Stimulated activated CD4-positive, alpha-beta T cell treated with anti-CD3 and anti-CD28 coated beads, TNF-alpha, amount 100 ng/mL, for 1 hour (primary cell): ENCODE measurements at regions not wholly inside any gene's neighbourhood (a gene's known extent, or its start where the extent isn't known, plus 50 kb on each side); places are given as distances from the start of the nearest gene placed in this dataset.
"Not testable (repeated sequence)": the region's sequence is repeated elsewhere in the genome, so short reads cannot be mapped to it uniquely, and the experiment has no call there.

Source experiments
- DNase-seq, 3 donors: peaks; one replicate each; pipeline ENCODE4 v3.0.0-alpha.2; 2020; ENCODE audit warnings: low read depth in 3 of 3, low spot score in 1 of 3

- no peak for DNase-seq
Measured at GRCh38 chr5:135158982-135159381, 125.0 kb upstream of the PITX1 start.

DNA sequence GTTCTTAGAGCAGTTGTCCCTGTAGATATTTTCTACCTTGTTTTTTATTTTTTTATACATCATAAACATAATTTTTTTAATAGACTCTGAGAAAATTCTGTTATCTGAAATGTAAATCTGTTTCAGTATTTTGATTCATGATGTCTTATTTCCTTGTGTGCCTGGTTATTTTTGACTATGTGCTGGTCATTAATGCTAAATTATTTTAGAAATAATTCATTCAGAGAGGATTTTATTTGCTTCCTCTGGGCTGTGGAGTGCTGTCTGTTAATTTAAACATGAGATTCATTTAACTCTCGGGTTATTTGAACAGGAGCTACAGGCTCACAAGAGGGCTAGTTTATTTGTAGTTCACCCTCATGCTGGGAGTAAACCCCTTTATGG, 124.3 kb upstream of the PITX1 start:
- DNase-seq, result no peak

- DNase-seq, result no peak
Measured at GRCh38 chr5:135157421-135158313, 123.6 kb upstream of the PITX1 start.

- no peak for DNase-seq
Measured at GRCh38 chr5:135156715-135157404, 122.8 kb upstream of the PITX1 start.

DNA sequence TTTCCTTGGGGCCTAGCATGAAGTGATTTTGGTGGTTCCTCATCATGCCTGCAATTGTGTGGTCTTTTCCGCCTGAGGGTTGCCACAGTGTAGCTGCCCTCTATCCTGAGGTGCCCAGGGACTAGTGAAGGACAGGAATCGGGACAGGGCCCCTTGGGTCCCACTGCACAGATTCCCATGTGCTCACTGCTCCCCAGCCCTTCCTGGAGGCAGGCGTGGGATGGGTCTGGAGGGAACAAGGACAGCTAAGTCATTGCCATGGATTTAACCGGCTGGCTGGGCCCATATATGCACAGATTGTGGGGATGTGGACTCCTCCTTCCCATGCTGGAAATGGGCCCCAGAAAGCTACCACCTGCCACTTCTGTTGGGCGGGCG, 122.3 kb upstream of the PITX1 start:
- no peak for DNase-seq

- DNase-seq, result no peak
Measured at GRCh38 chr5:135155616-135156214, 121.7 kb upstream of the PITX1 start.

- no peak for DNase-seq
Measured at GRCh38 chr5:135154961-135155360, 120.9 kb upstream of the PITX1 start.

- no peak for DNase-seq
Measured at GRCh38 chr5:135154197-135154596, 120.2 kb upstream of the PITX1 start.

DNA sequence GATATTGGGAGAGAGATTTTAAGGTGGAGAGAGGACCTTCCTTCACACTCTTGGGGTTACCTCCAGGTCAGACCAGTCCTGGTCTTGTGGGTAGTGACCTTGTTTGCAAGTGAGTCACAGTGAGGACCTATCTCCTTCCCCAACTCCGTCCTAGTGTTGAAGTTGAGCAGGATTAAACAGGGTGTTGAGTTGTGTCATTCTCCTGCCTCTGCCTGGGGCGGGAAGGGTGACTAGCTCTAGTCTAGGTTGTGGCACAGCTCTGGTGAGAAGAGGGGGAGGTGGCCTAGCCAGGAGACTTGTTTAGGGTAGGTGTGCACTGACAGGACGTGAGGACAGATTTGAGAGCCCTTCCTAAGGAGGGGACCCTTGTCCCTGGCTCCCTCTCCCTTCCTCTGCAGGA, 119.6 kb upstream of the PITX1 start:
- no peak for DNase-seq

DNA sequence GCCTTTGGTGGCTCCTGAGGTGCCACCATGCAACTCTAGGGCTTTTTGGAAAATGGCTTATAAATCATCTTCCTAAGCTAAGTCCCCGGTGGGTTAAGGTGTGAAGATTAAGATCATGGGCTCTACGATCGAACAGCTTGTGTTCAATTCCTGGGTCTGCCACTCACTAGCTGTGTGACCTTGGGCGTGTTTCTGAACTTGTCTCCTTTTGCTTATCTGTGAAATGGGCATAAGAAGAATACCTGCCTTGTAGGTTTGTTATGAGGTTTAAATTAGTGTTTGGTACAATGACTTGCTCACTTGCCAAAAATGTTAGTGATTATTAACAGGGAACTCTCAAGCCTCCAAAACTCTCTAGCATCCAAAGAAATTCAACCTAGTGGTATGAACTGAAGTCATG, 119.2 kb upstream of the PITX1 start:
- DNase-seq, result no peak

- not testable (repeated sequence) for DNase-seq
Measured at GRCh38 chr5:135151660-135152059, 117.6 kb upstream of the PITX1 start.

- no peak for DNase-seq
Measured at GRCh38 chr5:135151256-135151655, 117.2 kb upstream of the PITX1 start.

GRCh38 chr5:135150767-135151166, 116.7 kb upstream of the PITX1 start:
- DNase-seq, result no peak

GRCh38 chr5:135149956-135150723, 116.1 kb upstream of the PITX1 start:
- DNase-seq, result no peak

- no peak for DNase-seq
Measured at GRCh38 chr5:135149229-135149955, 115.4 kb upstream of the PITX1 start.

- no peak for DNase-seq
Measured at GRCh38 chr5:135147294-135148090, 113.5 kb upstream of the PITX1 start.

DNA sequence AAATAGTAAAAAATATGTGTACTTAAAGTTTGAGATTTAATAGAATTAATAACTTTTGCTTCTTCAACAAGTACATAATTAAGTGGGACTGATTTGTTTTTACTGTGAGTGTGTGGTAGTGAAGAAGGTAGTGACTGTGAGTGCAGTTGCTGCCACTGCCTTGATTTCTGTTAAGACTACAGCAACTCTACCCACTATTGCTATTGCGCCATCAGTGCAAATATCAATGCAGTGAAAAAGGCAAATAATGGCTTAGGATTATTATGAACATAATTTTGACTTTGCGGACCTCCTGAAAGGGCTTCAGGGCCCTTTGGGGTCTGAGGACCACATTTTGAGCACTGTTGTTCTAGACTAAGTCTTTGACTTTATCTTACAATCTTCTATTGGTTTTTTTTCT, 112.0 kb upstream of the PITX1 start:
- DNase-seq, result no peak

GRCh38 chr5:135143682-135144081, 109.7 kb upstream of the PITX1 start:
- DNase-seq, result not testable (repeated sequence)

GRCh38 chr5:135141303-135142268, 107.6 kb upstream of the PITX1 start:
- DNase-seq, result no peak
